ENCODE measurements at regions not wholly inside any gene's neighbourhood (a gene's known extent, or its start where the extent isn't known, plus 50 kb on each side); places are given as distances from the start of the nearest gene placed in this dataset.

DNA sequence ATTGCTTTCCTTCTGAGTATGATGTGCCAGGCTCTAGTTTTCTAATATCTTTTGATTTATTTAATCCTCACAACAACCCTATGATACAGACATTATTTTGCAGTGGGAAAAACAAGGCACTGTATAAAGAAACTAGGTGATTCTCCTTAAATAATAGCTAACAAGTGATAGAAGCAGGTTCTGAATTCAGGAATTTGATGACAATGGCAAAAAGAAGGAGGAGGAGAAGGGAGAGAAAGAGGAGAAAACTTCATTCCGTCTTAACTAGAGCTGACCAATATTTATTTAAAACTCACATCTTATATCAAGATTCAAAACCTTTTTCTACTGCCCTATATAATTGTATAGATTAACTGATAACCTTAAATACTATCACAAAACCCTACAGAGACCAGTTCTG, 1477.1 kb upstream of the PCDH7 start:
- no peak for TF ChIP-seq EP300 (IDR thresholded peaks at IDR 0.05)
- TF ChIP-seq CTCF (IDR thresholded peaks at IDR 0.05): no peak
- no peak for TF ChIP-seq POLR2A (IDR thresholded peaks at IDR 0.05; ENCODE audit: low read depth)

All from esophagus muscularis mucosa (tissue), 4 donors.